Left lung (tissue), 4 donors: ENCODE measurements at regions not wholly inside any gene's neighbourhood (a gene's known extent, or its start where the extent isn't known, plus 50 kb on each side); places are given as distances from the start of the nearest gene placed in this dataset.
A peak's percentile ranks its signal among the peaks of the same experiment; 100 is the strongest.

Experiments used
- ATAC-seq: fragments of 200-7000 bp; cut with Tn5 transposase; one replicate; pipeline ENCODE4 v1.9.1; 2020; ENCODE audit warnings: moderate library complexity
- DNase-seq, 4 donors: peaks; one replicate each; pipeline ENCODE4 v3.0.0-alpha.2; 2013 to 2020
- H3K27ac ChIP-seq, 2 donors: fragments of 200-600 bp; sonication (generic) in 1 of 2; one replicate each; pipeline versions ENCODE4 v1.5.0 to v1.8.0; 2020 to 2021
- H3K27me3 ChIP-seq, 2 donors: fragments of 200-600 bp; sonication (generic) in 1 of 2; one replicate each; pipeline versions ENCODE4 v1.5.0 to v1.8.0; 2020 to 2021
- H3K36me3 ChIP-seq, 2 donors: fragments of 200-600 bp; sonication (generic) in 1 of 2; one replicate each; pipeline versions ENCODE4 v1.5.0 to v1.8.0; 2020 to 2021
- H3K4me1 ChIP-seq, 2 donors: fragments of 200-600 bp; one replicate each; pipeline ENCODE4 v1.8.0; 2021
- H3K4me3 ChIP-seq, 2 donors: fragments of 200-600 bp; sonication (generic) in 1 of 2; one replicate each; pipeline versions ENCODE4 v1.5.0 to v1.8.0; 2020 to 2021; ENCODE audit warnings: mild to moderate bottlenecking in 1 of 2
- H3K9me3 ChIP-seq, 2 donors: fragments of 200-600 bp; sonication (generic) in 1 of 2; one replicate each; pipeline versions ENCODE4 v1.5.0 to v1.8.0; 2020 to 2021
- intact Hi-C, 2 donors: fragments of 100-400 bp; cut with DNase I; formaldehyde crosslinking; loops; one replicate each; pipeline versions ENCODE4 v1.11.2 to v1.14.2; 2022
- TF ChIP-seq, protein P1 (sequence below), 2 donors: fragments of 200-600 bp; sonication (generic) in 1 of 2; IDR thresholded peaks; one replicate each; pipeline versions ENCODE4 v1.5.0 to v1.8.0; 2021; ENCODE audit warnings: antibody characterized with exemption in 2 of 2
- donor health status: DM: no; HTN: yes; CAD: no.
- donor health status: DM: no; HTN: no; CAD: no.

- Histone ChIP-seq H3K4me3 (no peak overlapping the region), H3K27ac (no peak overlapping the region), H3K27me3 (peaks cover 0 to 4% of the 10 kb centered on the region in 2 donors), H3K9me3 (no peaks in the 10 kb centered on the region), H3K36me3 (no peaks in the 10 kb centered on the region), H3K4me1 (peaks cover 6 to 15% of the 10 kb centered on the region in 2 donors)
- no peak for ATAC-seq
- intact Hi-C loops: no loop called here
- DNase-seq: no peak
- TF ChIP-seq, protein P1, sequence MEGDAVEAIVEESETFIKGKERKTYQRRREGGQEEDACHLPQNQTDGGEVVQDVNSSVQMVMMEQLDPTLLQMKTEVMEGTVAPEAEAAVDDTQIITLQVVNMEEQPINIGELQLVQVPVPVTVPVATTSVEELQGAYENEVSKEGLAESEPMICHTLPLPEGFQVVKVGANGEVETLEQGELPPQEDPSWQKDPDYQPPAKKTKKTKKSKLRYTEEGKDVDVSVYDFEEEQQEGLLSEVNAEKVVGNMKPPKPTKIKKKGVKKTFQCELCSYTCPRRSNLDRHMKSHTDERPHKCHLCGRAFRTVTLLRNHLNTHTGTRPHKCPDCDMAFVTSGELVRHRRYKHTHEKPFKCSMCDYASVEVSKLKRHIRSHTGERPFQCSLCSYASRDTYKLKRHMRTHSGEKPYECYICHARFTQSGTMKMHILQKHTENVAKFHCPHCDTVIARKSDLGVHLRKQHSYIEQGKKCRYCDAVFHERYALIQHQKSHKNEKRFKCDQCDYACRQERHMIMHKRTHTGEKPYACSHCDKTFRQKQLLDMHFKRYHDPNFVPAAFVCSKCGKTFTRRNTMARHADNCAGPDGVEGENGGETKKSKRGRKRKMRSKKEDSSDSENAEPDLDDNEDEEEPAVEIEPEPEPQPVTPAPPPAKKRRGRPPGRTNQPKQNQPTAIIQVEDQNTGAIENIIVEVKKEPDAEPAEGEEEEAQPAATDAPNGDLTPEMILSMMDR (IDR thresholded peaks at IDR 0.05): no peak
Observed at GRCh38 chr2:226580403-226580802, 219.2 kb downstream of the IRS1 start.

- no peaks in the 10 kb centered on the region for H3K9me3 ChIP-seq
- H3K36me3 ChIP-seq: no peaks in the 10 kb centered on the region
- H3K4me3 ChIP-seq: no peak overlapping the region
- H3K4me1 ChIP-seq: peaks cover 6 to 13% of the 10 kb centered on the region in 2 donors
- DNase-seq (no peak), ATAC-seq (no peak)
- no peak overlapping the region for H3K27ac ChIP-seq
- TF ChIP-seq, protein P1 (IDR thresholded peaks at IDR 0.05): no peak
- intact Hi-C loops: no loop called here
- H3K27me3 ChIP-seq: peaks cover 0 to 4% of the 10 kb centered on the region in 2 donors
Observed at GRCh38 chr2:226579519-226579918, 220.1 kb downstream of the IRS1 start.

DNA sequence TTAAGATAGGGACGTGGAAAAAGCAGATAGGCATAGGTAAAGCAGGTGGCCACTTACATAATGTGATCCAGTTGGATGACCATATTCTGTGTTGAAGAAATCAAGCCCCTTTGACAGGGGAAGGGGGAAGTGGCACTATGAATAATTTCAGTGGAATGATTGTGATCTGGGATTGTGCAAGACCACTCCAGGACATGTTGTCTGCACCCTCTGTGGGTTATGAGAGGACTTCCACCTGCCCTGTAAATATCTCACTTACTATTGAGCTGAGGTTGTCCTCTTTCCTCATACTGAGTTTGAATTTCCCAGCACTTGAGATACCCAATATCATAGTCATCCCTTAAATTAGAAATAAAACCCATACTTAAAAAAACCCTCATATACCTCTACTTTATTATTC, 220.7 kb downstream of the IRS1 start:
- H3K4me3 ChIP-seq: no peak overlapping the region
- ATAC-seq: peak; percentile 77
- TF ChIP-seq, protein P1 (IDR thresholded peaks at IDR 0.05): no peak
- H3K9me3 ChIP-seq: no peaks in the 10 kb centered on the region
- H3K27me3 ChIP-seq: peaks cover 0 to 4% of the 10 kb centered on the region in 2 donors
- no peaks in the 10 kb centered on the region for H3K36me3 ChIP-seq
- no peak for DNase-seq
- intact Hi-C loops: no loop called here
- no peak overlapping the region for H3K27ac ChIP-seq
- peaks cover 6 to 8% of the 10 kb centered on the region in 2 donors for H3K4me1 ChIP-seq

GRCh38 chr2:226578373-226578772, 221.2 kb downstream of the IRS1 start:
- intact Hi-C loops: no loop called here
- no peak overlapping the region for H3K4me3 ChIP-seq
- H3K4me1 ChIP-seq: peaks cover under 1 to 7% of the 10 kb centered on the region in 2 donors
- H3K27me3 ChIP-seq: peaks cover 0 to under 1% of the 10 kb centered on the region in 2 donors
- DNase-seq (no peak), ATAC-seq (no peak)
- H3K36me3 ChIP-seq: no peaks in the 10 kb centered on the region
- TF ChIP-seq, protein P1 (IDR thresholded peaks at IDR 0.05): no peak
- H3K9me3 ChIP-seq: no peaks in the 10 kb centered on the region
- H3K27ac ChIP-seq: no peak overlapping the region

DNA sequence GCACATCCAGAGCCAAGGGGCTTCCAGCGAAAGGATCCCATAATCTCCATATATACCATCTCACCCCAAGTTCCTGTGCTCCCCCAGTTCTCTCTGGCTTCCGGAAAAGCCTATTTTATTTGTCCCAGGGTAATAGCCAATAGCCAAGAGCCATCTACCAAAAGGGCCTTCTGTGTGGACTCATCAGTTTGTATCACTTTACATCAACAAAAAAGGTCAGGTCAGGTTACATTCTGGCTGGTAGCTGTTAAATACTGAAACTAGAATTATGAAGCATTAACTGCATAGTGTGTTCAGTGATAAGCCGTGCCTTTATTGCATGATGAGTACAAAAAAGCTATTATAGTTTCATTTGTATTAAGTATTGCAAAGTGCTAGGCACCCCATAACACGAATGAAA, 223.7 kb downstream of the IRS1 start:
- TF ChIP-seq, protein P1 (IDR thresholded peaks at IDR 0.05): no peak
- Histone ChIP-seq H3K27ac (no peak overlapping the region), H3K4me1 (peaks cover 0 to 7% of the 10 kb centered on the region in 2 donors), H3K4me3 (no peak overlapping the region), H3K36me3 (no peaks in the 10 kb centered on the region), H3K9me3 (no peaks in the 10 kb centered on the region), H3K27me3 (no peaks in the 10 kb centered on the region)
- DNase-seq (no peak), ATAC-seq (no peak)
- intact Hi-C loops: no loop called here
